HCT116 (cell line): ENCODE measurements at regions not wholly inside any gene's neighbourhood (a gene's known extent, or its start where the extent isn't known, plus 50 kb on each side); places are given as distances from the start of the nearest gene placed in this dataset.

Source experiments
- ATAC-seq: fragments of 200-7000 bp; cut with Tn5 transposase; 2 replicates; pipeline ENCODE4 v1.9.1; 2020; ENCODE audit warnings: mild to moderate bottlenecking, moderate library complexity
- BruUV-seq: library from RNA; stranded (reverse); fragments of 400-500 nt; replicated peaks from 2 replicates; lab custom pipeline; 2021; lab: Mats Ljungman, UMichigan
- CTCF ChIA-PET: fragments of 300-600 bp; sonication (Branson Sonifier 250); formaldehyde crosslinking; loops from one replicate; lab custom pipeline; 2021; ENCODE audit warnings: antibody characterized with exemption; lab: Charles Lee
- POLR2A ChIA-PET: fragments of 300-600, 350-600 bp; sonication (Branson Sonifier 250); formaldehyde crosslinking; loops from one replicate; lab custom pipeline; 2021; ENCODE audit warnings: antibody characterized with exemption; lab: Charles Lee
- RAD21 ChIA-PET, 2 experiments: fragments of 300-600 bp; sonication (Branson Sonifier 250); formaldehyde crosslinking; loops; one replicate each; lab custom pipeline; 2023; ENCODE audit warnings: low total read pairs in 2 of 2; ENCODE audit not compliant: uncharacterized antibody in 2 of 2, unreplicated experiment in 2 of 2, low non-redundant PET in 1 of 2; lab: Charles Lee
- DNase-seq: peaks from one replicate; pipeline ENCODE4 v3.0.0-alpha.2; 2010; ENCODE audit warnings: low read depth, low spot score
- H2AFZ ChIP-seq: fragments of 200-600 bp; shearing (Covaris generic), sonication (generic); 2 replicates; pipeline ENCODE4 v1.6.1; 2017; ENCODE audit warnings: low read depth, mixed run types, mixed read lengths, antibody characterized with exemption, low read length; ENCODE audit not compliant: poor library complexity, severe bottlenecking
- H3K27ac ChIP-seq: 2 replicates; pipeline ENCODE4 v1.5.1; 2012; ENCODE audit warnings: low read depth, low read length
- H3K27me3 ChIP-seq: fragments of 200-600 bp; sonication (generic); 2 replicates; pipeline ENCODE4 v1.6.1; 2016; ENCODE audit warnings: mixed run types, low read length, mixed read lengths; ENCODE audit not compliant: insufficient read depth
- H3K36me3 ChIP-seq, 2 experiments: fragments of 200-500 bp in 1 of 2; fragments of 200-600 bp in 1 of 2; sonication (Bioruptor generic) in 1 of 2; sonication (generic) in 1 of 2; 2 replicates each; pipeline versions ENCODE4 v1.5.1 to v1.6.1; 2014 to 2016; ENCODE audit warnings: low read length in 2 of 2, inconsistent platforms in 1 of 2, mixed read lengths in 1 of 2, mixed run types in 1 of 2; ENCODE audit not compliant: insufficient read depth in 2 of 2, control insufficient read depth in 1 of 2
- H3K4me1 ChIP-seq, 2 experiments: fragments of 200-600 bp in 1 of 2; sonication (generic) in 1 of 2; 2 replicates each; pipeline versions ENCODE4 v1.5.1 to v1.6.1; 2012 to 2017; ENCODE audit warnings: low read length in 2 of 2, inconsistent platforms in 1 of 2, mild to moderate bottlenecking in 1 of 2, mixed read lengths in 1 of 2, mixed run types in 1 of 2, moderate library complexity in 1 of 2; ENCODE audit not compliant: insufficient read depth in 2 of 2, control insufficient read depth in 1 of 2
- H3K4me2 ChIP-seq: fragments of 200-600 bp; sonication (generic); 2 replicates; pipeline ENCODE4 v1.6.1; 2017; ENCODE audit warnings: mixed run types, low read length, mixed read lengths
- H3K4me3 ChIP-seq, 2 experiments: fragments of 200-600 bp in 1 of 2; sonication (generic) in 1 of 2; replicated peaks in 1 of 2; 2 replicates each; pipeline ENCODE4 v1.5.1; 2011 to 2016; ENCODE audit warnings: low read length in 2 of 2, control low read depth in 1 of 2, low read depth in 1 of 2, mild to moderate bottlenecking in 1 of 2, mixed read lengths in 1 of 2, mixed run types in 1 of 2
- H3K79me2 ChIP-seq: fragments of 200-600 bp; sonication (generic); 2 replicates; pipeline ENCODE4 v1.6.1; 2017; ENCODE audit warnings: mild to moderate bottlenecking, mixed run types, low read length, moderate library complexity, mixed read lengths; ENCODE audit not compliant: insufficient read depth
- H3K9ac ChIP-seq: fragments of 200-600 bp; sonication (generic); 2 replicates; pipeline ENCODE4 v1.6.1; 2016; ENCODE audit warnings: low read length, mixed read lengths
- H3K9me2 ChIP-seq: fragments of 200-600 bp; sonication (generic), shearing (Covaris generic); 2 replicates; pipeline ENCODE4 v1.6.1; 2017; ENCODE audit warnings: mixed run types, mild to moderate bottlenecking, moderate library complexity; ENCODE audit not compliant: insufficient read depth
- H3K9me3 ChIP-seq, 2 experiments: fragments of 200-500 bp in 1 of 2; fragments of 200-600 bp in 1 of 2; sonication (Bioruptor generic) in 1 of 2; sonication (generic) in 1 of 2; 2 replicates each; pipeline ENCODE4 v1.6.1; 2014 to 2017; ENCODE audit warnings: low read length in 2 of 2, mixed read lengths in 2 of 2, inconsistent platforms in 1 of 2, low read depth in 1 of 2, mild to moderate bottlenecking in 1 of 2, mixed run types in 1 of 2, moderate library complexity in 1 of 2; ENCODE audit not compliant: control insufficient read depth in 1 of 2, insufficient read depth in 1 of 2
- H4K20me1 ChIP-seq: fragments of 200-600 bp; sonication (generic), shearing (Covaris generic); 2 replicates; pipeline ENCODE4 v1.6.1; 2017; ENCODE audit warnings: mixed run types, mild to moderate bottlenecking, moderate library complexity; ENCODE audit not compliant: insufficient read depth
- CBX3 ChIP-seq: IDR thresholded peaks from 2 replicates; pipeline ENCODE4 v1.6.1; 2012; ENCODE audit warnings: low read depth
- CEBPB ChIP-seq: IDR thresholded peaks from 2 replicates; pipeline ENCODE4 v1.6.1; 2012; ENCODE audit warnings: low read depth
- CTCF ChIP-seq, 3 experiments: fragments of 200-600 bp in 1 of 3; sonication (generic) in 1 of 3; IDR thresholded peaks in 2 of 3; conservative IDR thresholded peaks in 1 of 3; 2 replicates each; pipeline ENCODE4 v1.5.1; 2012 to 2017; ENCODE audit warnings: low read depth in 2 of 3, low read length in 2 of 3, antibody characterized with exemption in 1 of 3, borderline replicate concordance in 1 of 3, control low read depth in 1 of 3, mild to moderate bottlenecking in 1 of 3, mixed read lengths in 1 of 3, mixed run types in 1 of 3, moderate library complexity in 1 of 3; ENCODE audit not compliant: insufficient read depth in 1 of 3
- EGR1 ChIP-seq: IDR thresholded peaks from 2 replicates; pipeline ENCODE4 v1.6.1; 2012; ENCODE audit warnings: low read depth
- JUND ChIP-seq: IDR thresholded peaks from 2 replicates; pipeline ENCODE4 v1.6.1; 2012
- POLR2AphosphoS5 ChIP-seq: IDR thresholded peaks from 2 replicates; pipeline ENCODE4 v1.6.1; 2011; ENCODE audit warnings: mild to moderate bottlenecking, low read depth, low read length, moderate library complexity
- RAD21 ChIP-seq: IDR thresholded peaks from 2 replicates; pipeline ENCODE4 v1.6.1; 2012; ENCODE audit warnings: low read depth, mild to moderate bottlenecking
- YY1 ChIP-seq: IDR thresholded peaks from 2 replicates; pipeline ENCODE4 v1.6.1; 2011; ENCODE audit warnings: low read length, low read depth, moderate library complexity, mild to moderate bottlenecking; ENCODE audit not compliant: insufficient replicate concordance; ENCODE audit errors: extremely low read depth
- ZBTB33 ChIP-seq: IDR thresholded peaks from 2 replicates; pipeline ENCODE4 v1.6.1; 2011; ENCODE audit warnings: mild to moderate bottlenecking, low read length, moderate library complexity; ENCODE audit not compliant: insufficient replicate concordance; ENCODE audit errors: extremely low read depth
- ZFX ChIP-seq: fragments of 450-650 bp; IDR thresholded peaks from 2 replicates; pipeline ENCODE4 v1.6.1; 2017
- ZNF274 ChIP-seq: fragments of 200-500 bp; sonication (Bioruptor generic); IDR thresholded peaks from 2 replicates; pipeline ENCODE4 v1.6.1; 2014; ENCODE audit warnings: mild to moderate bottlenecking, low read depth, low read length, inconsistent platforms
- intact Hi-C: fragments of 100-400 bp; cut with micrococcal nuclease; formaldehyde crosslinking; loops from 2 replicates; pipeline ENCODE4 v1.10.0; 2022

- intact Hi-C loops: no loop called here
- peaks cover 13% of the 10 kb centered on the region; the same call in 1 of the 2 replicates for H3K27me3 ChIP-seq
- H3K9me3 ChIP-seq: no peaks in the 10 kb centered on the region
- BruUV-seq: no TSS peak
- H3K4me1 ChIP-seq: peaks cover 0 to 5% of the 10 kb centered on the region in 2 experiments; a peak in 1 of 4 replicates
- H3K36me3 ChIP-seq: no peaks in the 10 kb centered on the region
- H3K9me2 ChIP-seq: no peaks in the 10 kb centered on the region
- ChIA-PET CTCF (no interaction called here), RAD21 (no interaction called here), POLR2A (no interaction called here)
- TF ChIP-seq CTCF (IDR thresholded peaks at IDR 0.05 in 2 of 3, conservative IDR thresholded peaks at IDR 0.05 in 1 of 3; ENCODE audit: borderline replicate concordance in 1 of 3, insufficient read depth in 1 of 3, low read depth in 2 of 3, low read length in 2 of 3): peak; percentile 6 to 41 (median 26); a peak in 2 of 6 replicates
- TF ChIP-seq EGR1: no peak
- TF ChIP-seq ZNF274: no peak
- peak; percentile 33; the same call in 1 of the 2 replicates for TF ChIP-seq RAD21
- TF ChIP-seq JUND: no peak
- no peak overlapping the region for H2AFZ ChIP-seq
- no peaks in the 10 kb centered on the region for H4K20me1 ChIP-seq
- H3K4me3 ChIP-seq: no peak overlapping the region
- ATAC-seq (peak; percentile 62; the same call in 1 of the 2 replicates), DNase-seq (no peak)
- H3K4me2 ChIP-seq: no peak overlapping the region
- H3K79me2 ChIP-seq: no peaks in the 10 kb centered on the region
- no peak overlapping the region for H3K27ac ChIP-seq
- no peak overlapping the region for H3K9ac ChIP-seq
Observed at GRCh38 chr3:44065311-44066094, 176.2 kb upstream of the TOPAZ1 start.

GRCh38 chr3:44066806-44067205 is 174.9 kb upstream of the TOPAZ1 start:
- intact Hi-C loops: no loop called here
- BruUV-seq: no TSS peak
- TF ChIP-seq POLR2AphosphoS5: no peak
- TF ChIP-seq CTCF (IDR thresholded peaks at IDR 0.05 in 2 of 3, conservative IDR thresholded peaks at IDR 0.05 in 1 of 3; ENCODE audit: borderline replicate concordance in 1 of 3, insufficient read depth in 1 of 3, low read depth in 2 of 3, low read length in 2 of 3): no peak
- no peak for TF ChIP-seq ZNF274
- TF ChIP-seq JUND: no peak
- no peak for TF ChIP-seq CEBPB
- TF ChIP-seq CBX3: no peak
- TF ChIP-seq ZBTB33: no peak
- TF ChIP-seq EGR1: no peak
- no peak for TF ChIP-seq ZFX
- no peak for TF ChIP-seq YY1

More at GRCh38 chr3:44066806-44067205, 174.9 kb upstream of the TOPAZ1 start:
- DNase-seq (no peak), ATAC-seq (no peak)
- ChIA-PET RAD21 (no interaction called here), POLR2A (no interaction called here), CTCF (no interaction called here)
- Histone ChIP-seq H3K27ac (no peak overlapping the region), H2AFZ (no peak overlapping the region), H3K9me2 (no peaks in the 10 kb centered on the region), H4K20me1 (no peaks in the 10 kb centered on the region), H3K4me3 (no peak overlapping the region), H3K4me2 (no peak overlapping the region), H3K9me3 (no peaks in the 10 kb centered on the region), H3K4me1 (peaks cover 0 to 5% of the 10 kb centered on the region in 2 experiments; a peak in 1 of 4 replicates), H3K9ac (no peak overlapping the region), H3K79me2 (no peaks in the 10 kb centered on the region), H3K36me3 (no peaks in the 10 kb centered on the region), H3K27me3 (peaks cover 4% of the 10 kb centered on the region; the same call in 1 of the 2 replicates)
